GM23338 (cell line): ENCODE measurements at regions not wholly inside any gene's neighbourhood (a gene's known extent, or its start where the extent isn't known, plus 50 kb on each side); places are given as distances from the start of the nearest gene placed in this dataset.

Experiments used
- ATAC-seq: fragments of 200-7000 bp; cut with Tn5 transposase; 3 replicates; pipeline ENCODE4 v1.9.1; 2020
- DNase-seq: peaks from one replicate; pipeline ENCODE4 v3.0.0-alpha.2; 2015; ENCODE audit warnings: low spot score
- H2AFZ ChIP-seq: fragments of 200-600 bp; sonication (generic); 2 replicates; pipeline ENCODE4 v1.8.0; 2016; ENCODE audit warnings: antibody characterized with exemption, mild to moderate bottlenecking, moderate library complexity
- H3F3A ChIP-seq: fragments of 200-600 bp; sonication (generic); replicated peaks from 2 replicates; pipeline ENCODE4 v1.8.0; 2017; ENCODE audit warnings: antibody characterized with exemption, mixed run types, low read depth
- H3K27ac ChIP-seq: fragments of 200-600 bp; sonication (generic); 2 replicates; pipeline ENCODE4 v1.6.1; 2016; ENCODE audit warnings: low read depth
- H3K27me3 ChIP-seq: fragments of 200-600 bp; sonication (generic); 2 replicates; pipeline ENCODE4 v1.8.0; 2016; ENCODE audit warnings: mild to moderate bottlenecking, mixed run types, moderate library complexity; ENCODE audit not compliant: insufficient read depth
- H3K36me3 ChIP-seq: fragments of 200-600 bp; sonication (generic); 2 replicates; pipeline ENCODE4 v1.8.0; 2016; ENCODE audit warnings: mild to moderate bottlenecking; ENCODE audit not compliant: insufficient read depth
- H3K4me1 ChIP-seq: fragments of 200-600 bp; sonication (generic); 2 replicates; pipeline ENCODE4 v1.8.0; 2016; ENCODE audit warnings: mild to moderate bottlenecking, moderate library complexity; ENCODE audit not compliant: insufficient read depth
- H3K4me2 ChIP-seq: fragments of 200-600 bp; sonication (generic); 2 replicates; pipeline ENCODE4 v1.7.1; 2017; ENCODE audit warnings: mixed run types
- H3K4me3 ChIP-seq: fragments of 200-600 bp; sonication (generic); 2 replicates; pipeline ENCODE4 v1.6.1; 2016; ENCODE audit warnings: mixed run types
- H3K79me2 ChIP-seq: fragments of 200-600 bp; sonication (generic); replicated peaks from 2 replicates; pipeline ENCODE4 v1.8.0; 2017; ENCODE audit warnings: mild to moderate bottlenecking; ENCODE audit not compliant: insufficient read depth
- H3K9me2 ChIP-seq: fragments of 200-600 bp; sonication (generic); 2 replicates; pipeline ENCODE4 v1.8.0; 2017; ENCODE audit not compliant: insufficient read depth
- H4K20me1 ChIP-seq: fragments of 200-600 bp; sonication (generic); replicated peaks from 2 replicates; pipeline ENCODE4 v1.8.0; 2017; ENCODE audit warnings: mild to moderate bottlenecking; ENCODE audit not compliant: insufficient read depth
- H3K27ac Mint-ChIP-seq: 2 replicates; pipeline ENCODE4 v1.8.0; 2020; ENCODE audit warnings: inconsistent platforms, mild to moderate bottlenecking, moderate library complexity, mixed read lengths
- H3K27me3 Mint-ChIP-seq: 3 replicates; pipeline ENCODE4 v1.8.0; 2022; ENCODE audit warnings: low read depth, mild to moderate bottlenecking, moderate library complexity, mixed read lengths, inconsistent platforms; ENCODE audit not compliant: insufficient read depth, poor library complexity
- H3K36me3 Mint-ChIP-seq: 3 replicates; pipeline ENCODE4 v1.8.0; 2021; ENCODE audit warnings: low read depth, mild to moderate bottlenecking, inconsistent platforms, moderate library complexity, mixed read lengths
- H3K4me1 Mint-ChIP-seq: 3 replicates; pipeline ENCODE4 v1.8.0; 2020; ENCODE audit warnings: mild to moderate bottlenecking, inconsistent platforms, mixed read lengths
- H3K4me3 Mint-ChIP-seq: 3 replicates; pipeline ENCODE4 v1.8.0; 2021; ENCODE audit warnings: moderate library complexity, mild to moderate bottlenecking, inconsistent platforms, mixed read lengths
- H3K9me3 Mint-ChIP-seq: 3 replicates; pipeline ENCODE4 v1.8.0; 2020; ENCODE audit warnings: moderate library complexity, mild to moderate bottlenecking, inconsistent platforms, mixed read lengths
- EZH2 ChIP-seq: fragments of 200-600 bp; sonication (generic); IDR thresholded peaks from one replicate; pipeline ENCODE4 v1.8.0; 2017; ENCODE audit warnings: antibody characterized with exemption, mild to moderate bottlenecking, low read depth; ENCODE audit not compliant: unreplicated experiment
- EZH2phosphoT487 ChIP-seq: fragments of 200-600 bp; sonication (generic); IDR thresholded peaks from one replicate; pipeline ENCODE4 v1.8.1; 2018; ENCODE audit warnings: antibody characterized with exemption; ENCODE audit not compliant: unreplicated experiment
- JUNB ChIP-seq: IDR thresholded peaks from one replicate; pipeline ENCODE4 v1.6.1; 2016; ENCODE audit warnings: antibody characterized with exemption; ENCODE audit not compliant: unreplicated experiment
- STAT1 ChIP-seq: IDR thresholded peaks from one replicate; pipeline ENCODE4 v1.6.1; 2016; ENCODE audit warnings: antibody characterized with exemption; ENCODE audit not compliant: unreplicated experiment
- ZNF114 ChIP-seq: fragments of 250-450 bp; sonication (Bioruptor Pico); IDR thresholded peaks from 2 replicates; pipeline ENCODE4 v1.5.0; 2020; ENCODE audit warnings: mild to moderate bottlenecking, moderate library complexity
- ZNF331 ChIP-seq: fragments of 250-450 bp; sonication (Bioruptor Pico); IDR thresholded peaks from 2 replicates; pipeline ENCODE4 v1.5.0; 2020; ENCODE audit warnings: low read depth, mild to moderate bottlenecking, moderate library complexity
- TF ChIP-seq, protein P1 (sequence below): fragments of 250-450 bp; sonication (Bioruptor Pico); IDR thresholded peaks from 2 replicates; pipeline ENCODE4 v1.5.0; 2020; ENCODE audit warnings: mild to moderate bottlenecking, moderate library complexity
- TF ChIP-seq, protein P2 (sequence below), 2 experiments: fragments of 200-600 bp in 1 of 2; sonication (generic) in 1 of 2; conservative IDR thresholded peaks; 2 replicates each; pipeline versions ENCODE4 v1.5.1 to v1.6.1; 2016 to 2017; ENCODE audit warnings: antibody characterized with exemption in 2 of 2, low read depth in 2 of 2, mild to moderate bottlenecking in 2 of 2, moderate library complexity in 1 of 2

DNA sequence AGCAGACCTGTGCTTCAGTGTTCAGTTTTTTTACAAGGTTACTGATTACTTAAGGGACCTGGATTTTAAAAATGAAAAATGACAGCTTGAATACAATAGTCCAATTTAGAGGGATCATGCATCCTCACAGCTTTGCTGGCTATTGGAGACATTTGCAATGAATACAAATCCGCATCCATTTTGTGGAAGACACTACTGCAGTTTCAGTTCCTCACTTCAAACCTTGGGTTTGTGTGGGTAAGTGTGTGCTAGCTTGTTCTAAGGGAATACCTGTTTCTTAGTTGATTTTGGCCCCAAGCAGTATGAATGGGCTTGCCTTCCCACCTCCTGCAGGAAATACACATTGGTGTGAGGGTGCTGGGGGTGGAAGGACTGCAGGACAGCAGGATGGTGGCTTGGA, 222.4 kb downstream of the OLFM4 start (continued):
- TF ChIP-seq, protein P1, sequence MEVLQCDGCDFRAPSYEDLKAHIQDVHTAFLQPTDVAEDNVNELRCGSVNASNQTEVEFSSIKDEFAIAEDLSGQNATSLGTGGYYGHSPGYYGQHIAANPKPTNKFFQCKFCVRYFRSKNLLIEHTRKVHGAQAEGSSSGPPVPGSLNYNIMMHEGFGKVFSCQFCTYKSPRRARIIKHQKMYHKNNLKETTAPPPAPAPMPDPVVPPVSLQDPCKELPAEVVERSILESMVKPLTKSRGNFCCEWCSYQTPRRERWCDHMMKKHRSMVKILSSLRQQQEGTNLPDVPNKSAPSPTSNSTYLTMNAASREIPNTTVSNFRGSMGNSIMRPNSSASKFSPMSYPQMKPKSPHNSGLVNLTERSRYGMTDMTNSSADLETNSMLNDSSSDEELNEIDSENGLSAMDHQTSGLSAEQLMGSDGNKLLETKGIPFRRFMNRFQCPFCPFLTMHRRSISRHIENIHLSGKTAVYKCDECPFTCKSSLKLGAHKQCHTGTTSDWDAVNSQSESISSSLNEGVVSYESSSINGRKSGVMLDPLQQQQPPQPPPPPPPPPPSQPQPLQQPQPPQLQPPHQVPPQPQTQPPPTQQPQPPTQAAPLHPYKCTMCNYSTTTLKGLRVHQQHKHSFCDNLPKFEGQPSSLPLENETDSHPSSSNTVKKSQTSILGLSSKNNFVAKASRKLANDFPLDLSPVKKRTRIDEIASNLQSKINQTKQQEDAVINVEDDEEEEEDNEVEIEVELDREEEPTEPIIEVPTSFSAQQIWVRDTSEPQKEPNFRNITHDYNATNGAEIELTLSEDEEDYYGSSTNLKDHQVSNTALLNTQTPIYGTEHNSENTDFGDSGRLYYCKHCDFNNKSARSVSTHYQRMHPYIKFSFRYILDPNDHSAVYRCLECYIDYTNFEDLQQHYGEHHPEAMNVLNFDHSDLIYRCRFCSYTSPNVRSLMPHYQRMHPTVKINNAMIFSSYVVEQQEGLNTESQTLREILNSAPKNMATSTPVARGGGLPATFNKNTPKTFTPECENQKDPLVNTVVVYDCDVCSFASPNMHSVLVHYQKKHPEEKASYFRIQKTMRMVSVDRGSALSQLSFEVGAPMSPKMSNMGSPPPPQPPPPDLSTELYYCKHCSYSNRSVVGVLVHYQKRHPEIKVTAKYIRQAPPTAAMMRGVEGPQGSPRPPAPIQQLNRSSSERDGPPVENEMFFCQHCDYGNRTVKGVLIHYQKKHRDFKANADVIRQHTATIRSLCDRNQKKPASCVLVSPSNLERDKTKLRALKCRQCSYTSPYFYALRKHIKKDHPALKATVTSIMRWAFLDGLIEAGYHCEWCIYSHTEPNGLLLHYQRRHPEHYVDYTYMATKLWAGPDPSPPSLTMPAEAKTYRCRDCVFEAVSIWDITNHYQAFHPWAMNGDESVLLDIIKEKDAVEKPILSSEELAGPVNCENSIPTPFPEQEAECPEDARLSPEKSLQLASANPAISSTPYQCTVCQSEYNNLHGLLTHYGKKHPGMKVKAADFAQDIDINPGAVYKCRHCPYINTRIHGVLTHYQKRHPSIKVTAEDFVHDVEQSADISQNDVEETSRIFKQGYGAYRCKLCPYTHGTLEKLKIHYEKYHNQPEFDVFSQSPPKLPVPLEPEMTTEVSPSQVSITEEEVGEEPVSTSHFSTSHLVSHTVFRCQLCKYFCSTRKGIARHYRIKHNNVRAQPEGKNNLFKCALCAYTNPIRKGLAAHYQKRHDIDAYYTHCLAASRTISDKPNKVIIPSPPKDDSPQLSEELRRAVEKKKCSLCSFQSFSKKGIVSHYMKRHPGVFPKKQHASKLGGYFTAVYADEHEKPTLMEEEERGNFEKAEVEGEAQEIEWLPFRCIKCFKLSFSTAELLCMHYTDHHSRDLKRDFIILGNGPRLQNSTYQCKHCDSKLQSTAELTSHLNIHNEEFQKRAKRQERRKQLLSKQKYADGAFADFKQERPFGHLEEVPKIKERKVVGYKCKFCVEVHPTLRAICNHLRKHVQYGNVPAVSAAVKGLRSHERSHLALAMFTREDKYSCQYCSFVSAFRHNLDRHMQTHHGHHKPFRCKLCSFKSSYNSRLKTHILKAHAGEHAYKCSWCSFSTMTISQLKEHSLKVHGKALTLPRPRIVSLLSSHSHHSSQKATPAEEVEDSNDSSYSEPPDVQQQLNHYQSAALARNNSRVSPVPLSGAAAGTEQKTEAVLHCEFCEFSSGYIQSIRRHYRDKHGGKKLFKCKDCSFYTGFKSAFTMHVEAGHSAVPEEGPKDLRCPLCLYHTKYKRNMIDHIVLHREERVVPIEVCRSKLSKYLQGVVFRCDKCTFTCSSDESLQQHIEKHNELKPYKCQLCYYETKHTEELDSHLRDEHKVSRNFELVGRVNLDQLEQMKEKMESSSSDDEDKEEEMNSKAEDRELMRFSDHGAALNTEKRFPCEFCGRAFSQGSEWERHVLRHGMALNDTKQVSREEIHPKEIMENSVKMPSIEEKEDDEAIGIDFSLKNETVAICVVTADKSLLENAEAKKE (CRISPR knock-in tag) = no peak
- TF ChIP-seq EZH2phosphoT487 (no peak), ZNF114 (CRISPR knock-in tag) (no peak), STAT1 (no peak), JUNB (no peak)

DNA sequence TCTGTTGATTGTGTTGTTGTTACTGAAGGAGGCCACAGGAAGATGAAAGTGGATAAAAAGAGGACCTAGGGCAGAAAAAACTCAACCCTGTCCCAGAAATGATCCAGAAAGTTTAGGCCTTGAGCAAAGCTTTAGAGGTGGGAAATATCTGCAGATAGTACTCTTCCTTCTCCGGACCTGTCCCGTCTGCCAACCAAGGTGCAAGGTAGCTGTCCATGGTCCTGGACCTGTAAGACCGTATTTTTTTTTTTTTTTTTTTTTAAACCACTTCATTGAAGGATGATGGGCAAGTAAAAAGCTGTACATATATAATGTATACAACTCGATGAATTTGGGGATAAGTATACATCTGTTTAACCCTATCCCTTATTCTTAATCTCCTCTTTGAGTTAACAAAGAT, 225.9 kb downstream of the OLFM4 start:
- Mint-ChIP-seq H3K4me1 (peaks cover 7% of the 10 kb centered on the region), H3K27ac (no peak overlapping the region), H3K9me3 (no peaks in the 10 kb centered on the region), H3K4me3 (no peak overlapping the region), H3K36me3 (no peaks in the 10 kb centered on the region), H3K27me3 (peaks cover 6% of the 10 kb centered on the region)
- Histone ChIP-seq H3K36me3 (no peaks in the 10 kb centered on the region), H4K20me1 (no peaks in the 10 kb centered on the region), H3K4me2 (no peak overlapping the region), H3K4me1 (peaks cover 8% of the 10 kb centered on the region; the same call in 1 of the 2 replicates), H3K27ac (no peak overlapping the region), H3K27me3 (no peaks in the 10 kb centered on the region), H3K79me2 (no peaks in the 10 kb centered on the region), H3K9me2 (0 out of 2 replicates have a peak, but pooled peaks cover under 1% of the 10 kb centered on the region), H3F3A (no peaks in the 10 kb centered on the region), H2AFZ (no peak overlapping the region), H3K4me3 (no peak overlapping the region)
- ATAC-seq = peak; percentile 62
- peak; percentile 65 for DNase-seq
- 0 out of 2 replicates have a peak, but pooled peaks have one; percentile 47 for TF ChIP-seq ZNF114 (CRISPR knock-in tag)
- TF ChIP-seq, protein P2, sequence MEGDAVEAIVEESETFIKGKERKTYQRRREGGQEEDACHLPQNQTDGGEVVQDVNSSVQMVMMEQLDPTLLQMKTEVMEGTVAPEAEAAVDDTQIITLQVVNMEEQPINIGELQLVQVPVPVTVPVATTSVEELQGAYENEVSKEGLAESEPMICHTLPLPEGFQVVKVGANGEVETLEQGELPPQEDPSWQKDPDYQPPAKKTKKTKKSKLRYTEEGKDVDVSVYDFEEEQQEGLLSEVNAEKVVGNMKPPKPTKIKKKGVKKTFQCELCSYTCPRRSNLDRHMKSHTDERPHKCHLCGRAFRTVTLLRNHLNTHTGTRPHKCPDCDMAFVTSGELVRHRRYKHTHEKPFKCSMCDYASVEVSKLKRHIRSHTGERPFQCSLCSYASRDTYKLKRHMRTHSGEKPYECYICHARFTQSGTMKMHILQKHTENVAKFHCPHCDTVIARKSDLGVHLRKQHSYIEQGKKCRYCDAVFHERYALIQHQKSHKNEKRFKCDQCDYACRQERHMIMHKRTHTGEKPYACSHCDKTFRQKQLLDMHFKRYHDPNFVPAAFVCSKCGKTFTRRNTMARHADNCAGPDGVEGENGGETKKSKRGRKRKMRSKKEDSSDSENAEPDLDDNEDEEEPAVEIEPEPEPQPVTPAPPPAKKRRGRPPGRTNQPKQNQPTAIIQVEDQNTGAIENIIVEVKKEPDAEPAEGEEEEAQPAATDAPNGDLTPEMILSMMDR (conservative IDR thresholded peaks at IDR 0.05; ENCODE audit: low read depth in 2 of 2) = no peak
- TF ChIP-seq EZH2 = no peak
- no peak for TF ChIP-seq EZH2phosphoT487
- TF ChIP-seq ZNF331 (CRISPR knock-in tag) = no peak
- TF ChIP-seq, protein P1 (CRISPR knock-in tag) = no peak
